Activated CD4-positive, alpha-beta T cell treated with anti-CD3 and anti-CD28 coated beads for 24 hours (primary cell): ENCODE measurements at regions not wholly inside any gene's neighbourhood (a gene's known extent, or its start where the extent isn't known, plus 50 kb on each side); places are given as distances from the start of the nearest gene placed in this dataset.
"Not testable (repeated sequence)": the region's sequence is repeated elsewhere in the genome, so short reads cannot be mapped to it uniquely, and the experiment has no call there.

ENCODE experiments used
- DNase-seq, 2 donors: peaks; one replicate each; pipeline ENCODE4 v3.0.0-alpha.2; 2020; ENCODE audit warnings: low read depth in 2 of 2

- DNase-seq: not testable (repeated sequence)
Measured at GRCh38 chr16:88148078-88148477, 196.8 kb downstream of the BANP start.

- not testable (repeated sequence) for DNase-seq
Measured at GRCh38 chr16:88148682-88149081, 197.4 kb downstream of the BANP start.

GRCh38 chr16:88149158-88149603, 197.9 kb downstream of the BANP start:
- DNase-seq: not testable (repeated sequence)

- not testable (repeated sequence) for DNase-seq
Measured at GRCh38 chr16:88149663-88150062, 198.4 kb downstream of the BANP start.

- not testable (repeated sequence) for DNase-seq
Measured at GRCh38 chr16:88150456-88151128, 199.4 kb downstream of the BANP start.

GRCh38 chr16:88151129-88151499, 199.9 kb downstream of the BANP start:
- DNase-seq: not testable (repeated sequence)

- DNase-seq: not testable (repeated sequence)
Measured at GRCh38 chr16:88151859-88152843, 200.9 kb downstream of the BANP start.

GRCh38 chr16:88152879-88153278, 201.6 kb downstream of the BANP start:
- DNase-seq: not testable (repeated sequence)

- DNase-seq: not testable (repeated sequence)
Measured at GRCh38 chr16:88153516-88153915, 202.3 kb downstream of the BANP start.

GRCh38 chr16:88154886-88155285, 203.7 kb downstream of the BANP start:
- not testable (repeated sequence) for DNase-seq

- DNase-seq: not testable (repeated sequence)
Measured at GRCh38 chr16:88155681-88156080, 204.4 kb downstream of the BANP start.

GRCh38 chr16:88156640-88157283, 205.5 kb downstream of the BANP start:
- not testable (repeated sequence) for DNase-seq

- not testable (repeated sequence) for DNase-seq
Measured at GRCh38 chr16:88157686-88158085, 206.5 kb downstream of the BANP start.

GRCh38 chr16:88158256-88159045, 207.2 kb downstream of the BANP start:
- DNase-seq: not testable (repeated sequence)

- not testable (repeated sequence) for DNase-seq
Measured at GRCh38 chr16:88159046-88159896, 208.0 kb downstream of the BANP start.

- not testable (repeated sequence) for DNase-seq
Measured at GRCh38 chr16:88159897-88160335, 208.7 kb downstream of the BANP start.

- DNase-seq: not testable (repeated sequence)
Measured at GRCh38 chr16:88161191-88161590, 210.0 kb downstream of the BANP start.

- DNase-seq: not testable (repeated sequence)
Measured at GRCh38 chr16:88161623-88162275, 210.5 kb downstream of the BANP start.

GRCh38 chr16:88162778-88163177, 211.5 kb downstream of the BANP start:
- not testable (repeated sequence) for DNase-seq
